Chondrocyte (in vitro differentiated cells): ENCODE measurements at regions not wholly inside any gene's neighbourhood (a gene's known extent, or its start where the extent isn't known, plus 50 kb on each side); places are given as distances from the start of the nearest gene placed in this dataset.

Experiments used
- DNase-seq: peaks from one replicate; pipeline ENCODE4 v3.0.0; 2021; ENCODE audit warnings: mixed read lengths, low spot score
- H3K27ac Mint-ChIP-seq: one replicate; pipeline ENCODE4 v1.8.0; 2021; ENCODE audit warnings: mild to moderate bottlenecking, moderate library complexity, mixed read lengths; ENCODE audit not compliant: unreplicated experiment
- H3K27me3 Mint-ChIP-seq: 2 replicates; pipeline ENCODE4 v1.8.0; 2021; ENCODE audit warnings: low read depth, mixed read lengths
- H3K36me3 Mint-ChIP-seq: 2 replicates; pipeline ENCODE4 v1.8.0; 2021; ENCODE audit warnings: low read depth, mixed read lengths
- H3K4me1 Mint-ChIP-seq: 2 replicates; pipeline ENCODE4 v1.8.0; 2021; ENCODE audit warnings: low read depth, mild to moderate bottlenecking, mixed read lengths
- H3K4me3 Mint-ChIP-seq: one replicate; pipeline ENCODE4 v1.8.0; 2021; ENCODE audit warnings: mild to moderate bottlenecking, moderate library complexity, mixed read lengths; ENCODE audit not compliant: unreplicated experiment
- H3K9me3 Mint-ChIP-seq: 2 replicates; pipeline ENCODE4 v1.8.0; 2021; ENCODE audit warnings: low read depth, mixed read lengths
- TF ChIP-seq, protein P1 (sequence below): fragments of 200-600 bp; sonication (generic); IDR thresholded peaks from 2 replicates; pipeline ENCODE4 v1.5.0; 2021; ENCODE audit warnings: antibody characterized with exemption, mild to moderate bottlenecking, moderate library complexity

- TF ChIP-seq, protein P1, sequence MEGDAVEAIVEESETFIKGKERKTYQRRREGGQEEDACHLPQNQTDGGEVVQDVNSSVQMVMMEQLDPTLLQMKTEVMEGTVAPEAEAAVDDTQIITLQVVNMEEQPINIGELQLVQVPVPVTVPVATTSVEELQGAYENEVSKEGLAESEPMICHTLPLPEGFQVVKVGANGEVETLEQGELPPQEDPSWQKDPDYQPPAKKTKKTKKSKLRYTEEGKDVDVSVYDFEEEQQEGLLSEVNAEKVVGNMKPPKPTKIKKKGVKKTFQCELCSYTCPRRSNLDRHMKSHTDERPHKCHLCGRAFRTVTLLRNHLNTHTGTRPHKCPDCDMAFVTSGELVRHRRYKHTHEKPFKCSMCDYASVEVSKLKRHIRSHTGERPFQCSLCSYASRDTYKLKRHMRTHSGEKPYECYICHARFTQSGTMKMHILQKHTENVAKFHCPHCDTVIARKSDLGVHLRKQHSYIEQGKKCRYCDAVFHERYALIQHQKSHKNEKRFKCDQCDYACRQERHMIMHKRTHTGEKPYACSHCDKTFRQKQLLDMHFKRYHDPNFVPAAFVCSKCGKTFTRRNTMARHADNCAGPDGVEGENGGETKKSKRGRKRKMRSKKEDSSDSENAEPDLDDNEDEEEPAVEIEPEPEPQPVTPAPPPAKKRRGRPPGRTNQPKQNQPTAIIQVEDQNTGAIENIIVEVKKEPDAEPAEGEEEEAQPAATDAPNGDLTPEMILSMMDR, result no peak
- Mint-ChIP-seq H3K27ac (no peak overlapping the region), H3K36me3 (no peaks in the 10 kb centered on the region), H3K27me3 (no peaks in the 10 kb centered on the region), H3K9me3 (peaks cover 16% of the 10 kb centered on the region), H3K4me3 (no peak overlapping the region), H3K4me1 (no peaks in the 10 kb centered on the region)
- no peak for DNase-seq
These were observed 79.6 kb upstream of the VCX3A start for GRCh38 chrX:6614506-6614905.

GRCh38 chrX:6599230-6599860 is 64.4 kb upstream of the VCX3A start:
- no peaks in the 10 kb centered on the region for H3K36me3 Mint-ChIP-seq
- TF ChIP-seq, protein P1, result no peak
- no peak overlapping the region for H3K27ac Mint-ChIP-seq
- H3K4me1 Mint-ChIP-seq, result no peaks in the 10 kb centered on the region
- no peak overlapping the region for H3K4me3 Mint-ChIP-seq
- DNase-seq, result no peak
- peaks cover 20% of the 10 kb centered on the region for H3K9me3 Mint-ChIP-seq
- H3K27me3 Mint-ChIP-seq, result no peaks in the 10 kb centered on the region
